Activated B cell treated with CpG ODN at 0.5 μM for 24 hours (primary cell): ENCODE measurements at regions not wholly inside any gene's neighbourhood (a gene's known extent, or its start where the extent isn't known, plus 50 kb on each side); places are given as distances from the start of the nearest gene placed in this dataset.

ENCODE experiments used
- ATAC-seq: fragments of 200-7000 bp; cut with Tn5 transposase; one replicate; pipeline ENCODE4 v1.10.0; 2021; ENCODE audit warnings: low read depth, mild to moderate bottlenecking, moderate library complexity
- CTCF ChIA-PET: fragments of 350-600 bp; sonication (Branson Sonifier 250); formaldehyde crosslinking; loops from one replicate; lab custom pipeline; 2021; ENCODE audit warnings: antibody characterized with exemption; lab: Charles Lee
- POLR2A ChIA-PET: fragments of 350-600 bp; sonication (Branson Sonifier 250); formaldehyde crosslinking; loops from one replicate; lab custom pipeline; 2021; ENCODE audit warnings: antibody characterized with exemption; lab: Charles Lee
- DNase-seq: peaks from one replicate; pipeline ENCODE4 v3.0.0; 2022
- H3K27ac Mint-ChIP-seq: one replicate; pipeline ENCODE4 v1.8.0; 2020; ENCODE audit warnings: mixed read lengths
- H3K27me3 Mint-ChIP-seq: one replicate; pipeline ENCODE4 v1.8.0; 2021; ENCODE audit warnings: mixed read lengths
- H3K36me3 Mint-ChIP-seq: one replicate; pipeline ENCODE4 v1.8.0; 2021; ENCODE audit warnings: low read depth, mixed read lengths
- H3K4me1 Mint-ChIP-seq: one replicate; pipeline ENCODE4 v1.8.0; 2021; ENCODE audit warnings: mixed read lengths
- H3K4me3 Mint-ChIP-seq: one replicate; pipeline ENCODE4 v1.8.0; 2020; ENCODE audit warnings: mild to moderate bottlenecking, mixed read lengths
- H3K9me3 Mint-ChIP-seq: one replicate; pipeline ENCODE4 v1.8.0; 2020; ENCODE audit warnings: mixed read lengths
- intact Hi-C: fragments of 100-400 bp; cut with micrococcal nuclease; formaldehyde crosslinking; loops from one replicate; pipeline ENCODE4 v1.15.1; 2024
- TF ChIP-seq, protein P1 (sequence below): fragments of 200-600 bp; IDR thresholded peaks from one replicate; pipeline ENCODE4 v1.8.0; 2022; ENCODE audit warnings: antibody characterized with exemption, mild to moderate bottlenecking

- ATAC-seq (no peak), DNase-seq (no peak)
Measured at GRCh38 chr2:225184948-225185347, 142.7 kb upstream of the DOCK10 start.

GRCh38 chr2:225182126-225182525 lies 139.9 kb upstream of the DOCK10 start:
- ChIA-PET CTCF (no interaction called here), POLR2A (no interaction called here)
- Mint-ChIP-seq H3K27ac (no peak overlapping the region), H3K4me3 (no peak overlapping the region), H3K4me1 (no peaks in the 10 kb centered on the region), H3K36me3 (no peaks in the 10 kb centered on the region), H3K27me3 (peaks cover 6% of the 10 kb centered on the region), H3K9me3 (no peaks in the 10 kb centered on the region)
- intact Hi-C loops: no loop called here
- DNase-seq: no peak
- ATAC-seq: no peak
- TF ChIP-seq, protein P1, sequence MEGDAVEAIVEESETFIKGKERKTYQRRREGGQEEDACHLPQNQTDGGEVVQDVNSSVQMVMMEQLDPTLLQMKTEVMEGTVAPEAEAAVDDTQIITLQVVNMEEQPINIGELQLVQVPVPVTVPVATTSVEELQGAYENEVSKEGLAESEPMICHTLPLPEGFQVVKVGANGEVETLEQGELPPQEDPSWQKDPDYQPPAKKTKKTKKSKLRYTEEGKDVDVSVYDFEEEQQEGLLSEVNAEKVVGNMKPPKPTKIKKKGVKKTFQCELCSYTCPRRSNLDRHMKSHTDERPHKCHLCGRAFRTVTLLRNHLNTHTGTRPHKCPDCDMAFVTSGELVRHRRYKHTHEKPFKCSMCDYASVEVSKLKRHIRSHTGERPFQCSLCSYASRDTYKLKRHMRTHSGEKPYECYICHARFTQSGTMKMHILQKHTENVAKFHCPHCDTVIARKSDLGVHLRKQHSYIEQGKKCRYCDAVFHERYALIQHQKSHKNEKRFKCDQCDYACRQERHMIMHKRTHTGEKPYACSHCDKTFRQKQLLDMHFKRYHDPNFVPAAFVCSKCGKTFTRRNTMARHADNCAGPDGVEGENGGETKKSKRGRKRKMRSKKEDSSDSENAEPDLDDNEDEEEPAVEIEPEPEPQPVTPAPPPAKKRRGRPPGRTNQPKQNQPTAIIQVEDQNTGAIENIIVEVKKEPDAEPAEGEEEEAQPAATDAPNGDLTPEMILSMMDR: no peak

More at GRCh38 chr2:225184948-225185347, 142.7 kb upstream of the DOCK10 start:
- H3K4me3 Mint-ChIP-seq: no peak overlapping the region
- CTCF ChIA-PET: no interaction called here
- no peaks in the 10 kb centered on the region for H3K4me1 Mint-ChIP-seq
- peaks cover 15% of the 10 kb centered on the region for H3K27me3 Mint-ChIP-seq
- intact Hi-C loops: no loop called here
- TF ChIP-seq, protein P1: no peak
- H3K9me3 Mint-ChIP-seq: no peaks in the 10 kb centered on the region
- H3K36me3 Mint-ChIP-seq: no peaks in the 10 kb centered on the region
- POLR2A ChIA-PET: no interaction called here
- no peak overlapping the region for H3K27ac Mint-ChIP-seq

- Mint-ChIP-seq H3K36me3 (no peaks in the 10 kb centered on the region), H3K9me3 (no peaks in the 10 kb centered on the region), H3K27me3 (no peaks in the 10 kb centered on the region), H3K4me1 (no peaks in the 10 kb centered on the region), H3K4me3 (no peak overlapping the region), H3K27ac (no peak overlapping the region)
- DNase-seq (no peak), ATAC-seq (no peak)
- intact Hi-C loops: no loop called here
- CTCF ChIA-PET: no interaction called here
- POLR2A ChIA-PET: no interaction called here
- TF ChIP-seq, protein P1: no peak
Measured at GRCh38 chr2:225177098-225177497, 134.8 kb upstream of the DOCK10 start.

GRCh38 chr2:225173909-225174308 lies 131.6 kb upstream of the DOCK10 start:
- no peak overlapping the region for H3K4me3 Mint-ChIP-seq
- intact Hi-C loops: no loop called here
- ATAC-seq (no peak), DNase-seq (no peak)
- TF ChIP-seq, protein P1: no peak
- H3K27ac Mint-ChIP-seq: no peak overlapping the region
- POLR2A ChIA-PET: no interaction called here
- H3K36me3 Mint-ChIP-seq: no peaks in the 10 kb centered on the region
- no peaks in the 10 kb centered on the region for H3K9me3 Mint-ChIP-seq
- CTCF ChIA-PET: no interaction called here
- no peaks in the 10 kb centered on the region for H3K27me3 Mint-ChIP-seq
- H3K4me1 Mint-ChIP-seq: peaks cover 4% of the 10 kb centered on the region

DNA sequence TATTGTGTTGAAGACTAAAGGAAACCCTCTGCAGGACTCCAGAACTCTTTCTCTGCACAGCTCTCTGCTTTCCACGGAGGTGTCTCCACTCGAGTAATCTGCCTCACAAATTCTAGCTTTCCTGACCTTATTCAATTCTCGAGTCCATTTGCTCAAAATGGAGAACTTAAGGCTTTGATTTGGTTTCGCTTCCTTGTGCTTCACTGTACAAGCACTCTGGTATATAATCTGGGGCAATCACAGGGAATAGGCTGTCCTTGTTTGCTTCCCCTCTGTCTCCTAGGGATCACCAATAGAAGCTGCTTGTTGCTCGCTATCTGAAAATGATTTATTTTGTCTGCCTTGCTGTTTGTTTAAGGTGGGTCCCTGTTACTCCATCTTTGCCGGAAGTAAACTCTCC lies 129.1 kb upstream of the DOCK10 start:
- Mint-ChIP-seq H3K9me3 (no peaks in the 10 kb centered on the region), H3K4me3 (no peak overlapping the region), H3K4me1 (peaks cover 4% of the 10 kb centered on the region), H3K36me3 (no peaks in the 10 kb centered on the region), H3K27ac (no peak overlapping the region), H3K27me3 (no peaks in the 10 kb centered on the region)
- TF ChIP-seq, protein P1: no peak
- no peak for DNase-seq
- POLR2A ChIA-PET: no interaction called here
- intact Hi-C loops: no loop called here
- CTCF ChIA-PET: no interaction called here
- no peak for ATAC-seq
